ENCODE measurements at regions not wholly inside any gene's neighbourhood (a gene's known extent, or its start where the extent isn't known, plus 50 kb on each side); places are given as distances from the start of the nearest gene placed in this dataset.

DNA sequence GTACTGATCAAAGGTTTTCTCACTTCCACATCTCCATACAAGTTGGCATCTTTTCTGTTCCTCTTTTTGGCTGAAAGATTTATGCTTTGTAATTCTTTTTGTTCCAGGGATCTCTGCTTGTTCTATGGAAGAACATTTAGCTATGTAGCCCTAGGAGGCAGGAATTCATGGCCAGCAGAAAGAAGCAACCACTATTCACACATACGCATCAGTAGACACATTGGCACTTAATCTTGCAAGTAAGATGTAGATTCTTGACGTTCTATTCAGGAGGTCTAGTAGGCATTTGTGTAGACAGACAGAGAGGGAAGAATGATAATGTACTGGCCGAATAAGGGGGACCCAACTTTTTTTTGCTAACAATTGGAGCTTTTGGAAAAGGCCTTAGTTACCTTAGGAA lies 336.0 kb downstream of the NUF2 start:
- TF ChIP-seq, protein P1, sequence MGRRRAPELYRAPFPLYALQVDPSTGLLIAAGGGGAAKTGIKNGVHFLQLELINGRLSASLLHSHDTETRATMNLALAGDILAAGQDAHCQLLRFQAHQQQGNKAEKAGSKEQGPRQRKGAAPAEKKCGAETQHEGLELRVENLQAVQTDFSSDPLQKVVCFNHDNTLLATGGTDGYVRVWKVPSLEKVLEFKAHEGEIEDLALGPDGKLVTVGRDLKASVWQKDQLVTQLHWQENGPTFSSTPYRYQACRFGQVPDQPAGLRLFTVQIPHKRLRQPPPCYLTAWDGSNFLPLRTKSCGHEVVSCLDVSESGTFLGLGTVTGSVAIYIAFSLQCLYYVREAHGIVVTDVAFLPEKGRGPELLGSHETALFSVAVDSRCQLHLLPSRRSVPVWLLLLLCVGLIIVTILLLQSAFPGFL (CRISPR knock-in tag; IDR thresholded peaks at IDR 0.05): no peak
- no peak for TF ChIP-seq CTCF (IDR thresholded peaks at IDR 0.05 in 2 of 3, conservative IDR thresholded peaks at IDR 0.05 in 1 of 3; ENCODE audit: insufficient read depth in 2 of 3, low read depth in 1 of 3, low read length in 3 of 3)
- TF ChIP-seq, protein P2, sequence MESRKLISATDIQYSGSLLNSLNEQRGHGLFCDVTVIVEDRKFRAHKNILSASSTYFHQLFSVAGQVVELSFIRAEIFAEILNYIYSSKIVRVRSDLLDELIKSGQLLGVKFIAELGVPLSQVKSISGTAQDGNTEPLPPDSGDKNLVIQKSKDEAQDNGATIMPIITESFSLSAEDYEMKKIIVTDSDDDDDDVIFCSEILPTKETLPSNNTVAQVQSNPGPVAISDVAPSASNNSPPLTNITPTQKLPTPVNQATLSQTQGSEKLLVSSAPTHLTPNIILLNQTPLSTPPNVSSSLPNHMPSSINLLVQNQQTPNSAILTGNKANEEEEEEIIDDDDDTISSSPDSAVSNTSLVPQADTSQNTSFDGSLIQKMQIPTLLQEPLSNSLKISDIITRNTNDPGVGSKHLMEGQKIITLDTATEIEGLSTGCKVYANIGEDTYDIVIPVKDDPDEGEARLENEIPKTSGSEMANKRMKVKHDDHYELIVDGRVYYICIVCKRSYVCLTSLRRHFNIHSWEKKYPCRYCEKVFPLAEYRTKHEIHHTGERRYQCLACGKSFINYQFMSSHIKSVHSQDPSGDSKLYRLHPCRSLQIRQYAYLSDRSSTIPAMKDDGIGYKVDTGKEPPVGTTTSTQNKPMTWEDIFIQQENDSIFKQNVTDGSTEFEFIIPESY (CRISPR knock-in tag; IDR thresholded peaks at IDR 0.05): no peak
- no peak for TF ChIP-seq ZZZ3 (IDR thresholded peaks at IDR 0.05)
- TF ChIP-seq POLR2AphosphoS5 (IDR thresholded peaks at IDR 0.05; ENCODE audit: control insufficient read depth, insufficient read depth, low read depth, low read length): no peak
- TF ChIP-seq ELF1 (tag; IDR thresholded peaks at IDR 0.05): no peak
- TF ChIP-seq EP300 (IDR thresholded peaks at IDR 0.05; ENCODE audit: low read length): no peak
- no peak for TF ChIP-seq ZNF707 (CRISPR knock-in tag; conservative IDR thresholded peaks at IDR 0.05)

All from K562 (cell line).